HG03460 (cell line): ENCODE measurements at regions not wholly inside any gene's neighbourhood (a gene's known extent, or its start where the extent isn't known, plus 50 kb on each side); places are given as distances from the start of the nearest gene placed in this dataset.

ENCODE experiments used
- ATAC-seq: cut with Tn5 transposase; IDR thresholded peaks from one replicate; pipeline ENCODE4 v1.9.1; 2021; ENCODE audit not compliant: unreplicated experiment

DNA sequence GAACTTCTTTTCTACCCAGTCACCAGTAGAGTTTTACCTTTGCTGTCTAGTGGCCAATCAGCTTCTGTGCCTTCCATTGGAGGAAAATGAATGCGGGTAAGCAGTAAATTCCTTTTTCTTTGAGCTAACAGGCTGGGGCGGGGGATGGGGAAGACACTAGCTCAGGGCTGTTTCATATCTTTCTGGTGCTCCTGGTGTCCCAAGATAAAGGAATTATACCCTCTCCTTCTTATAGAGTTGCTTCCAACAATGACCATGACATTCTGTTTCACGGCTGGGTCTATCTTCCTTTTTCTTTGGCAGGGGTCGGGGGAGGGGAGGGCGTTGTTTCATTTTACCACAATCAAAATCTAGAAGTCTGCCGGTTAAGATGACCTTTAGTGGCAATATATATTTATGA lies 51.2 kb upstream of the RPS23 start:
- no peak for ATAC-seq
